ENCODE measurements at regions not wholly inside any gene's neighbourhood (a gene's known extent, or its start where the extent isn't known, plus 50 kb on each side); places are given as distances from the start of the nearest gene placed in this dataset.

- no peaks in the 10 kb centered on the region for H3K9me3 ChIP-seq (replicated peaks; ENCODE audit: control insufficient read depth, insufficient read depth, low read depth, low read length)
- intact Hi-C loops (cut with micrococcal nuclease) (no loop called here), in situ Hi-C loops (cut with MboI) (no loop called here)
- no peak overlapping the region for H3K9ac ChIP-seq (ENCODE audit: insufficient read depth in 1 of 2, low read depth in 2 of 2, low read length in 2 of 2)
- ChIA-PET CTCF (ENCODE audit: low intra/inter-chr PET ratio) (no interaction called here), POLR2A (interaction anchor here (0.7 to 1.0 kb wide), 4 partner anchors 8 to 129 kb away, joined by 3 to 4 read pairs (median 3); no protein-coding TSS in a partner anchor)
- TF ChIP-seq OTX1 (CRISPR knock-in tag; IDR thresholded peaks at IDR 0.05) (no peak), SIX5 (IDR thresholded peaks at IDR 0.05; ENCODE audit: borderline replicate concordance in 1 of 2, insufficient read depth in 1 of 2, low read depth in 1 of 2, low read length in 2 of 2) (no peak), FUS (optimal IDR thresholded peaks at IDR 0.05; ENCODE audit: low read depth, low read length) (no peak), RNF219 (CRISPR knock-in tag; IDR thresholded peaks at IDR 0.05) (no peak), CSDE1 (IDR thresholded peaks at IDR 0.05) (no peak), KAT2B (IDR thresholded peaks at IDR 0.05; ENCODE audit: low read depth, low read length) (no peak), RFX5 (IDR thresholded peaks at IDR 0.05; ENCODE audit: low read depth, low read length) (no peak), ARNT (IDR thresholded peaks at IDR 0.05) (no peak)
- peaks cover 0 to 56% of the 10 kb centered on the region in 2 experiments; a peak in 4 of 5 replicates for H3K27me3 ChIP-seq (ENCODE audit: control insufficient read depth in 2 of 2, insufficient read depth in 2 of 2, low read length in 2 of 2)
- BruUV-seq (replicated peaks) = no TSS peak
- FAIRE-seq (no peak), DNase-seq (ENCODE audit: extremely low read depth in 1 of 4, low spot score in 3 of 4) (no peak), ATAC-seq (no peak)
- H3K4me3 ChIP-seq = no peak overlapping the region
- no peak overlapping the region for H2AFZ ChIP-seq (ENCODE audit: low read depth, low read length)
- 0% methylated on average over 11 of the region's 11 CpGs for WGBS (ENCODE audit: insufficient coverage, low coverage, missing lambda C conversion rate)
- H3K4me1 ChIP-seq (replicated peaks in 1 of 2; ENCODE audit: control insufficient read depth in 2 of 2, insufficient read depth in 2 of 2, low read length in 2 of 2) = no peaks in the 10 kb centered on the region; a peak in 1 of 5 replicates
- H3K27ac ChIP-seq (ENCODE audit: extremely low read depth, low read depth, low read length) = no peak overlapping the region
- no peak overlapping the region for H3K4me2 ChIP-seq (ENCODE audit: insufficient read depth, low read length)
- H3K9me1 ChIP-seq (ENCODE audit: control insufficient read depth, insufficient read depth, low read length) = peaks cover 2% of the 10 kb centered on the region
- H4K20me1 ChIP-seq (replicated peaks; ENCODE audit: control insufficient read depth, insufficient read depth, low read length) = peaks cover 3% of the 10 kb centered on the region; the same call in 1 of the 2 replicates
- H3K36me3 ChIP-seq (ENCODE audit: control insufficient read depth, insufficient read depth, low read length) = no peaks in the 10 kb centered on the region
- H3K79me2 ChIP-seq (ENCODE audit: control insufficient read depth, insufficient read depth, low read length) = no peaks in the 10 kb centered on the region
Observed at GRCh38 chr9:135174981-135175380, 87.5 kb downstream of the OLFM1 start.

Measured in K562 (cell line).